Mammary epithelial cell (primary cell): ENCODE measurements at regions not wholly inside any gene's neighbourhood (a gene's known extent, or its start where the extent isn't known, plus 50 kb on each side); places are given as distances from the start of the nearest gene placed in this dataset.

Experiments used
- EZH2 ChIP-seq: IDR thresholded peaks from 2 replicates; pipeline ENCODE4 v1.6.1; 2012; ENCODE audit warnings: low read length, inconsistent platforms, borderline replicate concordance
- TF ChIP-seq, protein P1 (sequence below), 2 donors: IDR thresholded peaks in 1 of 2; conservative IDR thresholded peaks in 1 of 2; 2 replicates each; pipeline ENCODE4 v1.5.1; 2011 to 2012; ENCODE audit warnings: inconsistent platforms in 2 of 2, low read length in 2 of 2, mild to moderate bottlenecking in 2 of 2, control low read depth in 1 of 2, low read depth in 1 of 2; ENCODE audit not compliant: insufficient read depth in 1 of 2; ENCODE audit errors: extremely low read depth in 1 of 2

GRCh38 chr2:225244933-225245332, 154.6 kb upstream of the NYAP2 start:
- TF ChIP-seq EZH2: no peak
- TF ChIP-seq, protein P1, sequence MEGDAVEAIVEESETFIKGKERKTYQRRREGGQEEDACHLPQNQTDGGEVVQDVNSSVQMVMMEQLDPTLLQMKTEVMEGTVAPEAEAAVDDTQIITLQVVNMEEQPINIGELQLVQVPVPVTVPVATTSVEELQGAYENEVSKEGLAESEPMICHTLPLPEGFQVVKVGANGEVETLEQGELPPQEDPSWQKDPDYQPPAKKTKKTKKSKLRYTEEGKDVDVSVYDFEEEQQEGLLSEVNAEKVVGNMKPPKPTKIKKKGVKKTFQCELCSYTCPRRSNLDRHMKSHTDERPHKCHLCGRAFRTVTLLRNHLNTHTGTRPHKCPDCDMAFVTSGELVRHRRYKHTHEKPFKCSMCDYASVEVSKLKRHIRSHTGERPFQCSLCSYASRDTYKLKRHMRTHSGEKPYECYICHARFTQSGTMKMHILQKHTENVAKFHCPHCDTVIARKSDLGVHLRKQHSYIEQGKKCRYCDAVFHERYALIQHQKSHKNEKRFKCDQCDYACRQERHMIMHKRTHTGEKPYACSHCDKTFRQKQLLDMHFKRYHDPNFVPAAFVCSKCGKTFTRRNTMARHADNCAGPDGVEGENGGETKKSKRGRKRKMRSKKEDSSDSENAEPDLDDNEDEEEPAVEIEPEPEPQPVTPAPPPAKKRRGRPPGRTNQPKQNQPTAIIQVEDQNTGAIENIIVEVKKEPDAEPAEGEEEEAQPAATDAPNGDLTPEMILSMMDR (conservative IDR thresholded peaks at IDR 0.05 in 1 of 2, IDR thresholded peaks at IDR 0.05 in 1 of 2; ENCODE audit: extremely low read depth in 1 of 2, insufficient read depth in 1 of 2, low read depth in 1 of 2, low read length in 2 of 2): no peak
